Esophagus squamous epithelium (tissue), 5 donors: ENCODE measurements at regions not wholly inside any gene's neighbourhood (a gene's known extent, or its start where the extent isn't known, plus 50 kb on each side); places are given as distances from the start of the nearest gene placed in this dataset.

Experiments
- DNase-seq: peaks from one replicate; lab custom pipeline; 2025; lab: John Stamatoyannopoulos, UW
- H3K27ac ChIP-seq, 4 donors: fragments of 200-600 bp; sonication (generic); one replicate each; pipeline ENCODE4 v1.5.1; 2016 to 2019; ENCODE audit warnings: mild to moderate bottlenecking in 1 of 4
- H3K27me3 ChIP-seq, 4 donors: fragments of 200-600 bp; sonication (generic); 1 replicate in 3 of 4; 2 replicates in 1 of 4; pipeline versions ENCODE4 v1.5.1 to v1.6.0; 2017 to 2021; ENCODE audit warnings: antibody characterized with exemption in 1 of 4
- H3K36me3 ChIP-seq, 3 donors: fragments of 200-600 bp; sonication (generic); one replicate each; pipeline ENCODE4 v1.5.1; 2016 to 2019
- H3K4me1 ChIP-seq, 3 donors: fragments of 200-600 bp; sonication (generic); one replicate each; pipeline ENCODE4 v1.5.1; 2017 to 2019
- H3K4me3 ChIP-seq, 4 donors: fragments of 200-600 bp; sonication (generic); 1 replicate in 3 of 4; 2 replicates in 1 of 4; pipeline ENCODE4 v1.5.1; 2016 to 2019; ENCODE audit warnings: mild to moderate bottlenecking in 2 of 4, moderate library complexity in 1 of 4
- H3K9me3 ChIP-seq, 3 donors: fragments of 200-600 bp; sonication (generic); one replicate each; pipeline ENCODE4 v1.5.1; 2016 to 2019
- CTCF ChIP-seq, 6 experiments: fragments of 450-650 bp in 4 of 6; fragments of 200-600 bp in 2 of 6; sonication (generic) in 2 of 6; IDR thresholded peaks; one replicate each; pipeline ENCODE4 v1.5.1; 2016 to 2019; ENCODE audit warnings: antibody characterized with exemption in 6 of 6, mild to moderate bottlenecking in 4 of 6, moderate library complexity in 4 of 6
- POLR2A ChIP-seq, 4 donors: fragments of 450-650 bp; IDR thresholded peaks; one replicate each; pipeline ENCODE4 v1.6.1; 2017; ENCODE audit warnings: antibody characterized with exemption in 4 of 4, mild to moderate bottlenecking in 4 of 4, moderate library complexity in 3 of 4
- WGBS, 2 donors: methylation state at CpG; one replicate each; pipeline ENCODE4 v1.1.5; 2018; 5-methylcytosine and 5-hydroxymethylcytosine counted together
- intact Hi-C: fragments of 100-400 bp; cut with DNase I; formaldehyde crosslinking; loops from one replicate; pipeline ENCODE4 v1.15.0; 2022
- donor health status: DM: yes; HTN: yes; CAD: no.

- TF ChIP-seq POLR2A (IDR thresholded peaks at IDR 0.05) = no peak
- TF ChIP-seq CTCF (IDR thresholded peaks at IDR 0.05) = no peak
- H3K9me3 ChIP-seq = peaks cover 0 to 16% (median 4%) of the 10 kb centered on the region in 3 donors
- WGBS, 2 donors = 85 to 90% methylated on average over 2 of the region's 2 CpGs
- H3K27me3 ChIP-seq = no peaks in the 10 kb centered on the region
- H3K36me3 ChIP-seq = no peaks in the 10 kb centered on the region
- no peak for DNase-seq
- intact Hi-C loops = no loop called here
- H3K27ac ChIP-seq = no peak overlapping the region
- H3K4me1 ChIP-seq = no peaks in the 10 kb centered on the region
- no peak overlapping the region for H3K4me3 ChIP-seq
These were observed 428.0 kb downstream of the PSAT1 start for GRCh38 chr9:78724896-78725295.

GRCh38 chr9:78725503-78725902, 428.6 kb downstream of the PSAT1 start:
- 75 to 90% methylated on average over 1 of the region's 1 CpG for WGBS, 2 donors
- no peak overlapping the region for H3K27ac ChIP-seq
- TF ChIP-seq POLR2A (IDR thresholded peaks at IDR 0.05) = no peak
- TF ChIP-seq CTCF (IDR thresholded peaks at IDR 0.05) = no peak
- no peaks in the 10 kb centered on the region for H3K27me3 ChIP-seq
- H3K4me1 ChIP-seq = no peaks in the 10 kb centered on the region
- peaks cover 0 to 16% (median 4%) of the 10 kb centered on the region in 3 donors for H3K9me3 ChIP-seq
- intact Hi-C loops = no loop called here
- H3K36me3 ChIP-seq = no peaks in the 10 kb centered on the region
- no peak for DNase-seq
- H3K4me3 ChIP-seq = no peak overlapping the region

GRCh38 chr9:78745331-78745730, 448.4 kb downstream of the PSAT1 start:
- Histone ChIP-seq H3K4me3 (no peak overlapping the region), H3K36me3 (no peaks in the 10 kb centered on the region), H3K4me1 (peaks cover 0 to 6% (median 0%) of the 10 kb centered on the region in 3 donors), H3K27ac (no peak overlapping the region), H3K27me3 (no peaks in the 10 kb centered on the region), H3K9me3 (no peaks in the 10 kb centered on the region)
- 84 to 92% methylated on average over 5 of the region's 5 CpGs for WGBS, 2 donors
- TF ChIP-seq CTCF (IDR thresholded peaks at IDR 0.05) = no peak
- TF ChIP-seq POLR2A (IDR thresholded peaks at IDR 0.05) = no peak
- DNase-seq = no peak
- intact Hi-C loops = no loop called here

- Histone ChIP-seq H3K27me3 (no peaks in the 10 kb centered on the region), H3K4me1 (peaks cover 0 to 6% (median 0%) of the 10 kb centered on the region in 3 donors), H3K27ac (no peak overlapping the region), H3K4me3 (no peak overlapping the region), H3K36me3 (no peaks in the 10 kb centered on the region), H3K9me3 (no peaks in the 10 kb centered on the region)
- intact Hi-C loops = no loop called here
- WGBS, 2 donors = 33 to 41% methylated on average over 3 of the region's 3 CpGs
- DNase-seq = no peak
- TF ChIP-seq CTCF (IDR thresholded peaks at IDR 0.05) (no peak), POLR2A (IDR thresholded peaks at IDR 0.05) (no peak)
These were observed 449.1 kb downstream of the PSAT1 start for GRCh38 chr9:78746010-78746409.

GRCh38 chr9:78753039-78753438, 456.1 kb downstream of the PSAT1 start:
- no peaks in the 10 kb centered on the region for H3K27me3 ChIP-seq
- no peak for DNase-seq

More at GRCh38 chr9:78753039-78753438, 456.1 kb downstream of the PSAT1 start:
- no peaks in the 10 kb centered on the region for H3K4me1 ChIP-seq
- no peak overlapping the region for H3K27ac ChIP-seq
- intact Hi-C loops = no loop called here
- TF ChIP-seq CTCF (IDR thresholded peaks at IDR 0.05) = no peak
- TF ChIP-seq POLR2A (IDR thresholded peaks at IDR 0.05) = no peak
- no peak overlapping the region for H3K4me3 ChIP-seq
- no peaks in the 10 kb centered on the region for H3K36me3 ChIP-seq
- peaks cover 0 to 3% (median 0%) of the 10 kb centered on the region in 3 donors for H3K9me3 ChIP-seq
